LNCAP (cell line): ENCODE measurements at regions not wholly inside any gene's neighbourhood (a gene's known extent, or its start where the extent isn't known, plus 50 kb on each side); places are given as distances from the start of the nearest gene placed in this dataset.

Source experiments
- TF ChIP-seq, protein P1 (sequence below): fragments of 450-650 bp; IDR thresholded peaks from 2 replicates; pipeline ENCODE4 v1.5.1; 2017; ENCODE audit warnings: mild to moderate bottlenecking

DNA sequence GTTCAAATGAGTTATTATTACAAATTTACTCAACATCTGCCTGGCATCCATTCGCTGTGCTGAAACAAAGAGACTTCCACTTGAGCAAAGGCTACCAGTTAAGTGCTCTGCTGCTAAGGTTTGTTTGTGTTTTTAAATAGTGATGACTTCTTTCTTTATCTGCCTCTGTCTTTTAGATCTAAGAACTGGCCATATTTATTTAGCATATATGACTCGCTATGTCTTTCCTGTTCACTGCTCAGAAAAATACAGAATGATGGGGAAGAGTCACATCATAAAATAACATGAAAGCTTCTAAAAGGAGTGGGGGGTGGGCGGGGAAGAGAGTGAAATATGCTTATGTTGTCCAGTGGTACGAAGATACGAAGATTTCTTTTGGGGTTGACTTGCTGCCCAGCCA, 322.2 kb downstream of the GPAT3 start:
- TF ChIP-seq, protein P1, sequence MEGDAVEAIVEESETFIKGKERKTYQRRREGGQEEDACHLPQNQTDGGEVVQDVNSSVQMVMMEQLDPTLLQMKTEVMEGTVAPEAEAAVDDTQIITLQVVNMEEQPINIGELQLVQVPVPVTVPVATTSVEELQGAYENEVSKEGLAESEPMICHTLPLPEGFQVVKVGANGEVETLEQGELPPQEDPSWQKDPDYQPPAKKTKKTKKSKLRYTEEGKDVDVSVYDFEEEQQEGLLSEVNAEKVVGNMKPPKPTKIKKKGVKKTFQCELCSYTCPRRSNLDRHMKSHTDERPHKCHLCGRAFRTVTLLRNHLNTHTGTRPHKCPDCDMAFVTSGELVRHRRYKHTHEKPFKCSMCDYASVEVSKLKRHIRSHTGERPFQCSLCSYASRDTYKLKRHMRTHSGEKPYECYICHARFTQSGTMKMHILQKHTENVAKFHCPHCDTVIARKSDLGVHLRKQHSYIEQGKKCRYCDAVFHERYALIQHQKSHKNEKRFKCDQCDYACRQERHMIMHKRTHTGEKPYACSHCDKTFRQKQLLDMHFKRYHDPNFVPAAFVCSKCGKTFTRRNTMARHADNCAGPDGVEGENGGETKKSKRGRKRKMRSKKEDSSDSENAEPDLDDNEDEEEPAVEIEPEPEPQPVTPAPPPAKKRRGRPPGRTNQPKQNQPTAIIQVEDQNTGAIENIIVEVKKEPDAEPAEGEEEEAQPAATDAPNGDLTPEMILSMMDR: no peak

DNA sequence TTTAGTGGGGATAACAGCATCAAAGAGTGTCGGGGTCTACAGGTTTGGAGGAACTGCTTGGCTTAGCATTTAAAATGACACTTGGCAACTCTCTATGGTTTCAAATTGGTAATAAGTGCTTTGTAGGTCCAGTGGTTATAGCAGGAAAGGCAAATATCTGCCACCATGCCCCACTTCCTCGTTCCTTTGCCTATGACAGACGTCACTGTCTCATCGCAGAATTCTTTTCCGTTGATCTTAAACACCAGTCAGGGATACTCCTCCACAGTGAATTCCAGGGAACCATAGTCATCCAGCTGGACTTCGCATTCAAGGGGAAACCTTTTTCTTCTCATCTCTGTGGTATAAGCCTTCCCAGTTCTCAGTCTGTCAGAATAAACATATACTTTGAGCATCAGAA, 319.1 kb downstream of the GPAT3 start:
- TF ChIP-seq, protein P1: no peak

DNA sequence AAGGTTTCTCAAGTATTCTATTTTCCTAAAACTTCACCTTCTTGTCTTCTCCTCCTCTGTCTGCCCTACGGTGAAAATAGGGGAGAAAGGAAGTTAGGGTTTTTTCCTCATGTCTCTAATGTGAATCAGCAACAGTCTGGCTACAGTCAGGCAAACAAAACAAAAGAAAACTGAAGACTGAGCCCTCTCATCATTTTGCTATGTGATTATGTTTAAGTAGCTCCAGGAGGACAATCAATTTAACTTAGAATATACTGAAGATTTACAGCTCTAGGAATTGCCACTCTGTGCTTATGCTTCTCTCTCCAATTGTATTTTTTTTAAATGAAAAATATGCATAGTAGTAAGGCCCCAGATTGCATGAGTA, 316.2 kb downstream of the GPAT3 start:
- TF ChIP-seq, protein P1: no peak

DNA sequence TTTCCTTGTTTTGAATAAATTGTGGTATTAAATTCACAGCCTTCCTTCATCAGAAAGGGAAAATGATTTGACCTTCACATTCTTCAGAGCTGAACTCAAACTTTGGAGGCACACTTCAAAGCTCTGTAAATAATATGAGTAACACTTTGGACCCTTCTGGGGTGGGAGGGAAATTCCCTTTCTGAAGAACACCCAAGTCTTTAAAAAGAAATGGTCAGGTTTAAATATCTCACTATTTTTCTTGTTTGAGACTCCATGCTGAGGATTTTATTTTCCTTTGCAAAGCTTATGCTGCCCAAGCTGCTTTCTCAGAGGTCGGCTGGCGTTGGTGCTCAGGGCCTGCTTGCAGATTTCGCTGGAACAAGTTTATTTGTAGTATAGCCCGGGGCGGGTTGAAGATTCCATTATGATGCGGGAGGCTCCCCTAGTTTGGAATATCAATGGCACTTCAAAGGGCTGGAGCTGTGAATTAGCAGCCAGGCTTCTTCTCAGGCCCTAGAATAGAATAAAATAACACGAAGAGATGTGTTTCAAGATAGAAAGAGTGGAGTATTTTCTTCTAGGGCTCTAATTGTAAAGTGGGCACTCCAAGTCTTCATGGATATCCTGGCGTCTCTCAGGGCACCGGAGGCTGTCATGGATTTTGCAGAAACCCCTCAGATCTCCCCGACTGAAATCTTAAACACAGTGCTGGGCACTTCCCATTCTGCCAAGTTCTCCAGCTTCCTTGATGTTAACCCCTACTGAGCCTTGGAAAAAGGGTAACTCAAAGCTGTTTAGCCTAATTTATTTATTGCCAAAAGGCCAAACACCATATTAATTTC, 315.6 kb downstream of the GPAT3 start:
- TF ChIP-seq, protein P1: no peak

DNA sequence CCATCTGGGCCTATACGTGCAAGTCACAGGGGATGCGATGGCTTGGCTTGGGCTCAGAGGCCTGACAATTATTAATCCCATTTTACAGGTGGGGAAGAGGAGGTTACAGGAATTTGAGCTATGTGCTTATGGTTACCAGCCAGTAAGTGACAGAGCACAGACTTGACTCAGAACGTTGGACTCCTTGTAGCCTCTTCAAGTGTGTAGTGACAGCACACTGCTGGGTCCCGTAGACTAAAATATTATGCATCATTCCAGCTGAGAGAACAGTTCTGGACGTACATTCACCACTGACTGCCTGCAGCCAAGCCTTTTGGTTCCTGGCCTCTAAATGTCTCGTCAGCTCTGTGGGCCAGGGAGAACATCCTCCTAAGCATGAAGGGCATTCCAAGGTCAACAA, 314.5 kb downstream of the GPAT3 start:
- TF ChIP-seq, protein P1: no peak

DNA sequence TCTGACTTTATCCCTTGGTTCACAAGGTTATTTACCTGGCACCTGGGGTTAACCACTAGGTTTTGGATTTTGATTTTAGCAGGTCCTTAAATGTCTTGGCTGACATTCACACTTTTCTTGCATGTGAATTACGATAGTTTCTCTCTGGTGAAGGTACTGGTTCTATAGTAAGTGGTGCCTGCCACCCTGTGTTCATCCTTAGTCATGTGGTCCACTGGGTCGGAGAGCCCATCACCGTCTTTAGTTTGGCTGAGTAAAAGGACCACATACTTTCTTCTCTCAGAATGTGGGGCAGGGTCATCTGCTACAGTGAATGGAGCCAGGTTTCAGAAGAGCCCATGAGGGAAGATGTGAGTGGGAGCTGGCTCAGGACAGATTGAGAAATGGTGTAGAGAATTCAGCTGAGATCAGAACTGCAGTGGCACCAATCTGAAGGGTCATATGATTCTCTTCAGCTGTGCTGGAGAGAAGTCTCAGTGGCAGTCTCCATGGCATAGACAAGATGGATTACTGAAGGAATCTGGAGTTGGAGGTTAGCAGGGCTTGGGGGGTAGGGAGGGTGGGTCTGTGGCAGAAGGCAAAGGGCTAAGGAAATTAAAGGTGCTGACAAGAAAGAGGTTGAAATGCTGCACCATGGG, 310.4 kb downstream of the GPAT3 start:
- TF ChIP-seq, protein P1: no peak

DNA sequence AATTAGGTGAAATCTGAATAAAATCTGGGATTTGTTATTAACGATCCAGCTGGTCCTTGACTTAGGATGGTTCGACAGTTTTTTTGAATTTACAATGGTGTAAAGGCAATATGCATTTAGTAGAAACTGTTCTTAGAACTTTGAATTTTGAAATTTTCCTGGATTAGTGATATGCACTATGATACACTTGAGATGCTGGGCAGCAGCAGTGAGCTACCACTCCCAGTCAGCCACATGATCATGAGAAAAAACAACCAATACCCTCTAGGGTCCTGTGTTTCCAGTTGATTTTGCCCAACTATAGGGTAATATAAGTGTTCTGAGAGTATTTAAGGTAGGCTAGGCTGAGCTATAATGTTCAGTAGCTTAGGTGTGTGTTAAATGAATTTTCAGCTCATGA, 303.7 kb downstream of the GPAT3 start:
- TF ChIP-seq, protein P1: no peak
